Body of pancreas (tissue), 4 donors: ENCODE measurements at regions not wholly inside any gene's neighbourhood (a gene's known extent, or its start where the extent isn't known, plus 50 kb on each side); places are given as distances from the start of the nearest gene placed in this dataset.
"Not testable (repeated sequence)": the region's sequence is repeated elsewhere in the genome, so short reads cannot be mapped to it uniquely, and the experiment has no call there.

Experiments used
- POLR2A ChIP-seq, 3 donors: fragments of 450-650 bp; IDR thresholded peaks; one replicate each; pipeline ENCODE4 v1.6.1; 2016; ENCODE audit warnings: antibody characterized with exemption in 3 of 3, mild to moderate bottlenecking in 2 of 3
- TF ChIP-seq, protein P1 (sequence below), 7 experiments: fragments of 450-650 bp in 4 of 7; fragments of 200-600 bp in 3 of 7; sonication (generic) in 3 of 7; IDR thresholded peaks; one replicate each; pipeline ENCODE4 v1.5.1; 2016 to 2019; ENCODE audit warnings: antibody characterized with exemption in 7 of 7

GRCh38 chr1:30458730-30459485, 264.5 kb downstream of the MATN1 start:
- TF ChIP-seq, protein P1, sequence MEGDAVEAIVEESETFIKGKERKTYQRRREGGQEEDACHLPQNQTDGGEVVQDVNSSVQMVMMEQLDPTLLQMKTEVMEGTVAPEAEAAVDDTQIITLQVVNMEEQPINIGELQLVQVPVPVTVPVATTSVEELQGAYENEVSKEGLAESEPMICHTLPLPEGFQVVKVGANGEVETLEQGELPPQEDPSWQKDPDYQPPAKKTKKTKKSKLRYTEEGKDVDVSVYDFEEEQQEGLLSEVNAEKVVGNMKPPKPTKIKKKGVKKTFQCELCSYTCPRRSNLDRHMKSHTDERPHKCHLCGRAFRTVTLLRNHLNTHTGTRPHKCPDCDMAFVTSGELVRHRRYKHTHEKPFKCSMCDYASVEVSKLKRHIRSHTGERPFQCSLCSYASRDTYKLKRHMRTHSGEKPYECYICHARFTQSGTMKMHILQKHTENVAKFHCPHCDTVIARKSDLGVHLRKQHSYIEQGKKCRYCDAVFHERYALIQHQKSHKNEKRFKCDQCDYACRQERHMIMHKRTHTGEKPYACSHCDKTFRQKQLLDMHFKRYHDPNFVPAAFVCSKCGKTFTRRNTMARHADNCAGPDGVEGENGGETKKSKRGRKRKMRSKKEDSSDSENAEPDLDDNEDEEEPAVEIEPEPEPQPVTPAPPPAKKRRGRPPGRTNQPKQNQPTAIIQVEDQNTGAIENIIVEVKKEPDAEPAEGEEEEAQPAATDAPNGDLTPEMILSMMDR (IDR thresholded peaks at IDR 0.05): not testable (repeated sequence)
- not testable (repeated sequence) for TF ChIP-seq POLR2A (IDR thresholded peaks at IDR 0.05)
